NT2/D1 (cell line): ENCODE measurements at regions not wholly inside any gene's neighbourhood (a gene's known extent, or its start where the extent isn't known, plus 50 kb on each side); places are given as distances from the start of the nearest gene placed in this dataset.

ENCODE experiments used
- DNase-seq: peaks from one replicate; pipeline ENCODE4 v3.0.0-alpha.2; 2011; ENCODE audit warnings: low read depth, low spot score
- H3K27me3 ChIP-seq: 2 replicates; pipeline ENCODE4 v1.6.0; 2011; ENCODE audit warnings: mild to moderate bottlenecking; ENCODE audit not compliant: insufficient read length, insufficient read depth
- H3K36me3 ChIP-seq: 2 replicates; pipeline ENCODE4 v1.6.1; 2011; ENCODE audit warnings: mild to moderate bottlenecking, low read length, mixed read lengths; ENCODE audit not compliant: insufficient read depth, insufficient read length
- H3K4me1 ChIP-seq: 2 replicates; pipeline ENCODE4 v1.5.1; 2011; ENCODE audit not compliant: insufficient read depth, insufficient read length
- H3K4me3 ChIP-seq: 2 replicates; pipeline ENCODE4 v1.5.1; 2011; ENCODE audit warnings: low read depth; ENCODE audit not compliant: insufficient read length
- H3K9ac ChIP-seq: 2 replicates; pipeline ENCODE4 v1.6.0; 2011; ENCODE audit warnings: low read depth; ENCODE audit not compliant: insufficient read length
- H3K9me3 ChIP-seq: 2 replicates; pipeline ENCODE4 v1.5.1; 2011; ENCODE audit warnings: mild to moderate bottlenecking, low read length; ENCODE audit not compliant: insufficient read depth
- SUZ12 ChIP-seq: IDR thresholded peaks from 2 replicates; pipeline ENCODE4 v1.6.1; 2011; ENCODE audit not compliant: insufficient read length, insufficient read depth; ENCODE audit errors: extremely low read depth
- YY1 ChIP-seq: IDR thresholded peaks from 2 replicates; pipeline ENCODE4 v1.6.1; 2011; ENCODE audit not compliant: insufficient read length, insufficient read depth
- ZNF274 ChIP-seq: IDR thresholded peaks from 2 replicates; pipeline ENCODE4 v1.6.1; 2011; ENCODE audit warnings: mild to moderate bottlenecking, low read depth, low read length

GRCh38 chr17:77300016-77300686, 159.4 kb downstream of the SEC14L1 start:
- Histone ChIP-seq H3K36me3 (peaks cover 15% of the 10 kb centered on the region), H3K27me3 (no peaks in the 10 kb centered on the region), H3K9ac (no peak overlapping the region), H3K4me3 (no peak overlapping the region), H3K9me3 (peaks cover 36% of the 10 kb centered on the region), H3K4me1 (peaks cover 9% of the 10 kb centered on the region)
- TF ChIP-seq SUZ12 (no peak), YY1 (no peak), ZNF274 (no peak)
- no peak for DNase-seq

- H3K4me3 ChIP-seq: no peak overlapping the region
- H3K4me1 ChIP-seq: peaks cover 16% of the 10 kb centered on the region
- no peak for TF ChIP-seq ZNF274
- TF ChIP-seq SUZ12: no peak
- TF ChIP-seq YY1: no peak
- peaks cover 4% of the 10 kb centered on the region for H3K36me3 ChIP-seq
- peaks cover 31% of the 10 kb centered on the region for H3K9me3 ChIP-seq
- no peak for DNase-seq
- H3K27me3 ChIP-seq: no peaks in the 10 kb centered on the region
- H3K9ac ChIP-seq: no peak overlapping the region
These were observed 161.0 kb downstream of the SEC14L1 start for GRCh38 chr17:77301694-77302266.

GRCh38 chr17:77302682-77303081, 161.9 kb downstream of the SEC14L1 start:
- no peak overlapping the region for H3K9ac ChIP-seq
- no peaks in the 10 kb centered on the region for H3K27me3 ChIP-seq
- TF ChIP-seq ZNF274 (no peak), YY1 (no peak), SUZ12 (no peak)
- no peak for DNase-seq
- H3K4me3 ChIP-seq: no peak overlapping the region
- H3K4me1 ChIP-seq: peaks cover 16% of the 10 kb centered on the region
- H3K9me3 ChIP-seq: peaks cover 23% of the 10 kb centered on the region
- no peaks in the 10 kb centered on the region for H3K36me3 ChIP-seq

- no peaks in the 10 kb centered on the region for H3K27me3 ChIP-seq
- H3K9ac ChIP-seq: no peak overlapping the region
- no peak for TF ChIP-seq YY1
- TF ChIP-seq ZNF274: no peak
- TF ChIP-seq SUZ12: no peak
- peaks cover 14% of the 10 kb centered on the region for H3K9me3 ChIP-seq
- peaks cover 16% of the 10 kb centered on the region for H3K4me1 ChIP-seq
- peaks cover 1% of the 10 kb centered on the region for H3K36me3 ChIP-seq
- DNase-seq: no peak
- no peak overlapping the region for H3K4me3 ChIP-seq
These were observed 162.9 kb downstream of the SEC14L1 start for GRCh38 chr17:77303620-77304019.

- Histone ChIP-seq H3K4me1 (peaks cover 16% of the 10 kb centered on the region), H3K36me3 (peaks cover 2% of the 10 kb centered on the region), H3K9me3 (peaks cover 8% of the 10 kb centered on the region), H3K9ac (peak overlapping the region; percentile 26), H3K27me3 (no peaks in the 10 kb centered on the region), H3K4me3 (no peak overlapping the region)
- no peak for TF ChIP-seq ZNF274
- no peak for TF ChIP-seq SUZ12
- no peak for TF ChIP-seq YY1
- no peak for DNase-seq
These were observed 163.4 kb downstream of the SEC14L1 start for GRCh38 chr17:77304051-77304745.

GRCh38 chr17:77304746-77305473, 164.1 kb downstream of the SEC14L1 start:
- Histone ChIP-seq H3K36me3 (peaks cover 2% of the 10 kb centered on the region), H3K4me3 (no peak overlapping the region), H3K9me3 (peaks cover under 1% of the 10 kb centered on the region; the same call in 1 of the 2 replicates), H3K27me3 (no peaks in the 10 kb centered on the region), H3K4me1 (peaks cover 16% of the 10 kb centered on the region), H3K9ac (no peak overlapping the region)
- DNase-seq: no peak
- TF ChIP-seq YY1 (no peak), ZNF274 (no peak), SUZ12 (no peak)
